Peyer's patch (tissue), 4 donors: ENCODE measurements at regions not wholly inside any gene's neighbourhood (a gene's known extent, or its start where the extent isn't known, plus 50 kb on each side); places are given as distances from the start of the nearest gene placed in this dataset.

ENCODE experiments used
- DNase-seq, 3 donors: peaks; one replicate each; pipeline ENCODE4 v3.0.0-alpha.2; 2017 to 2019
- H3K27ac ChIP-seq, 4 donors: fragments of 200-600 bp; sonication (generic); one replicate each; pipeline ENCODE4 v1.5.1; 2016 to 2019
- H3K27me3 ChIP-seq, 2 donors: fragments of 200-600 bp; sonication (generic); one replicate each; pipeline ENCODE4 v1.5.1; 2019
- H3K36me3 ChIP-seq, 3 donors: fragments of 200-600 bp; sonication (generic); one replicate each; pipeline ENCODE4 v1.5.1; 2016 to 2019
- H3K4me1 ChIP-seq, 4 donors: fragments of 200-600 bp; sonication (generic); one replicate each; pipeline ENCODE4 v1.5.1; 2016 to 2019
- H3K4me3 ChIP-seq, 4 donors: fragments of 200-600 bp; sonication (generic); 1 replicate in 3 of 4; 2 replicates in 1 of 4; pipeline ENCODE4 v1.5.1; 2016 to 2019; ENCODE audit warnings: mild to moderate bottlenecking in 1 of 4
- H3K9me3 ChIP-seq, 4 donors: fragments of 200-600 bp; sonication (generic); one replicate each; pipeline ENCODE4 v1.5.1; 2016 to 2019; ENCODE audit warnings: mild to moderate bottlenecking in 1 of 4
- POLR2A ChIP-seq, 2 donors: fragments of 450-650 bp; IDR thresholded peaks; one replicate each; pipeline ENCODE4 v1.5.1; 2017; ENCODE audit warnings: antibody characterized with exemption in 2 of 2, mild to moderate bottlenecking in 2 of 2, moderate library complexity in 2 of 2
- TF ChIP-seq, protein P1 (sequence below), 6 experiments: fragments of 450-650 bp in 4 of 6; fragments of 200-600 bp in 2 of 6; sonication (generic) in 1 of 6; IDR thresholded peaks; one replicate each; pipeline ENCODE4 v1.5.1; 2017 to 2019; ENCODE audit warnings: antibody characterized with exemption in 6 of 6, mild to moderate bottlenecking in 3 of 6, moderate library complexity in 1 of 6

DNA sequence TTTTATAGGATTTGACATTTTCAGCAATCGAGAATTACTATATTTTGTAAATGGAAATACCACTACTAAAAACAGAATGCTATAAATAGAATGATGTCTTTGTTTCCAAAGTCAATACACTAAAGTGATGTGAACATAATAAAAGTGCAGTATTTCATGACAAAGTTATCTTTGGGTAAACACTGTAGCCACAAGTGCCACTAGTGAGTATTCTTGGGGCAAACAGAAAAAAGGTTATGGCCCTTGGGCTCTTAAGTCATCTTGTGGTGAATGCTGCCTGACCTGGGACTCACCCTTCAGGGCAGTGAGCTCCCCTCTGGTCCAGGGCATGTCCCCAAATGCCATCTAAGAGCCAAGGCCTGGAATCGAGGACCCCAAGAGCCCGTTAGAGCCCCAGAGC is 99.2 kb upstream of the KYNU start:
- Histone ChIP-seq H3K4me3 (no peak overlapping the region), H3K9me3 (no peaks in the 10 kb centered on the region), H3K27me3 (no peaks in the 10 kb centered on the region), H3K36me3 (no peaks in the 10 kb centered on the region), H3K4me1 (no peaks in the 10 kb centered on the region), H3K27ac (no peak overlapping the region)
- TF ChIP-seq, protein P1, sequence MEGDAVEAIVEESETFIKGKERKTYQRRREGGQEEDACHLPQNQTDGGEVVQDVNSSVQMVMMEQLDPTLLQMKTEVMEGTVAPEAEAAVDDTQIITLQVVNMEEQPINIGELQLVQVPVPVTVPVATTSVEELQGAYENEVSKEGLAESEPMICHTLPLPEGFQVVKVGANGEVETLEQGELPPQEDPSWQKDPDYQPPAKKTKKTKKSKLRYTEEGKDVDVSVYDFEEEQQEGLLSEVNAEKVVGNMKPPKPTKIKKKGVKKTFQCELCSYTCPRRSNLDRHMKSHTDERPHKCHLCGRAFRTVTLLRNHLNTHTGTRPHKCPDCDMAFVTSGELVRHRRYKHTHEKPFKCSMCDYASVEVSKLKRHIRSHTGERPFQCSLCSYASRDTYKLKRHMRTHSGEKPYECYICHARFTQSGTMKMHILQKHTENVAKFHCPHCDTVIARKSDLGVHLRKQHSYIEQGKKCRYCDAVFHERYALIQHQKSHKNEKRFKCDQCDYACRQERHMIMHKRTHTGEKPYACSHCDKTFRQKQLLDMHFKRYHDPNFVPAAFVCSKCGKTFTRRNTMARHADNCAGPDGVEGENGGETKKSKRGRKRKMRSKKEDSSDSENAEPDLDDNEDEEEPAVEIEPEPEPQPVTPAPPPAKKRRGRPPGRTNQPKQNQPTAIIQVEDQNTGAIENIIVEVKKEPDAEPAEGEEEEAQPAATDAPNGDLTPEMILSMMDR (IDR thresholded peaks at IDR 0.05): no peak
- no peak for TF ChIP-seq POLR2A (IDR thresholded peaks at IDR 0.05)
- no peak for DNase-seq

DNA sequence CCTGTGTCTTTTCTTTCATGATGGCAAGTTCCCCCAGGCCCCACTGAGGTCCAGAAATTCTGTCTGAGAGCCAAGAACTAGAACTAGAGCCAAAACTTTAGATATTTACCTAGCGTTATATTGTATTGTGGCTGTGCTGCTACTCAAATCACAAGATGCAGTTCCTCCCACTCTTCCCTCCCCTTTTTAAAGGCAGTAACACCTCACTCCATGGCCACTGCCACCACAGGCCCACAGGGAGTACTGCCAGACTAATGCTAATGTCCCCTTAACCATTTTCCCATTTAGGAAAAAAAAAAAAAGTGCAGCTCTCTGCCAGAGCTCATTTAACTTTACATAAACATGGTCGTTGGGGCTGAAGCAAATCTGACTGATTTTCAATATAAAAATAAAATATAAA is 99.7 kb upstream of the KYNU start:
- no peak overlapping the region for H3K4me3 ChIP-seq
- H3K27me3 ChIP-seq: no peaks in the 10 kb centered on the region
- H3K27ac ChIP-seq: no peak overlapping the region
- no peak for DNase-seq
- H3K4me1 ChIP-seq: no peaks in the 10 kb centered on the region
- no peaks in the 10 kb centered on the region for H3K36me3 ChIP-seq
- TF ChIP-seq, protein P1 (IDR thresholded peaks at IDR 0.05): no peak
- TF ChIP-seq POLR2A (IDR thresholded peaks at IDR 0.05): no peak
- no peaks in the 10 kb centered on the region for H3K9me3 ChIP-seq

GRCh38 chr2:142769761-142770160 is 107.7 kb upstream of the KYNU start:
- Histone ChIP-seq H3K27me3 (no peaks in the 10 kb centered on the region), H3K4me1 (no peaks in the 10 kb centered on the region), H3K36me3 (no peaks in the 10 kb centered on the region), H3K4me3 (no peak overlapping the region), H3K27ac (no peak overlapping the region), H3K9me3 (no peaks in the 10 kb centered on the region)
- TF ChIP-seq, protein P1 (IDR thresholded peaks at IDR 0.05): no peak
- TF ChIP-seq POLR2A (IDR thresholded peaks at IDR 0.05): no peak
- DNase-seq: no peak

DNA sequence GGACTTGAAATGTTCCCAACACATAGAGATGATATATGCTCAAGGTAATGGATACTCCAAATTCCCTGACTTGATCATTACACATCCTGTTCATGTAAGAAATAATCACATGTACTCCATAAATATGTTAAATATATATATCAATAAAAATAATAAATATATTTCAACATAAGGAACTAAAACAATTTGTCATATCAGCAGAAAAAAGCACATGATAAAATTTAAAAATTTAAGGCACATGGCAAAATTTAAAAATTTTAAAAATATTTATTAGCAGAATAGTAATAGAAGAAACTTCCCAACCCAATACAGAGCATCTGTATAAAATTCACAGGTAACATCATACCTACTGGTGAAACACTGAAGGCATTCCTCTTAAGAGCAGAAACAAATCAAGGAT is 109.6 kb upstream of the KYNU start:
- no peak overlapping the region for H3K27ac ChIP-seq
- DNase-seq: no peak
- no peaks in the 10 kb centered on the region for H3K27me3 ChIP-seq
- no peak overlapping the region for H3K4me3 ChIP-seq
- H3K36me3 ChIP-seq: no peaks in the 10 kb centered on the region
- H3K4me1 ChIP-seq: no peaks in the 10 kb centered on the region
- TF ChIP-seq, protein P1 (IDR thresholded peaks at IDR 0.05): no peak
- TF ChIP-seq POLR2A (IDR thresholded peaks at IDR 0.05): no peak
- H3K9me3 ChIP-seq: no peaks in the 10 kb centered on the region

DNA sequence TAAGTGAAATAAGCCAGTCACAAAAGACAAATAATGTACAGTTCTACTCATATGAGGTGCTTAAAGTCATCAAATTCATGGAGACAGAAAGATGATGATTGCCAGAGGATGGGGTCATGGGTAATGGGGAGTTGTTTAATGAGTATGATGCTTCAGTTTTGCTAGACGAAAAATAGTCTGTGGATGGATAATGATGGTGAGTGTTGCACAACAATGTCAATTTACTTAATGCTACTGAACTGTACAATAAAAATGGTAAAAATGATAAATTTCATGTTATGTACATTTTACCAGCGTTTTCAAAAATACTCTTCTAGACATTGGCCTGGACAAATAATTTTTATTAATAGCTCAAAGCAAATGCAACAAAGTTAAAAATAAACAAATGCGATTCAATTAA is 118.5 kb upstream of the KYNU start:
- H3K36me3 ChIP-seq: no peaks in the 10 kb centered on the region
- DNase-seq: no peak
- no peaks in the 10 kb centered on the region for H3K4me1 ChIP-seq
- no peak for TF ChIP-seq POLR2A (IDR thresholded peaks at IDR 0.05)
- TF ChIP-seq, protein P1 (IDR thresholded peaks at IDR 0.05): no peak
- no peak overlapping the region for H3K27ac ChIP-seq
- H3K27me3 ChIP-seq: no peaks in the 10 kb centered on the region
- no peaks in the 10 kb centered on the region for H3K9me3 ChIP-seq
- no peak overlapping the region for H3K4me3 ChIP-seq

DNA sequence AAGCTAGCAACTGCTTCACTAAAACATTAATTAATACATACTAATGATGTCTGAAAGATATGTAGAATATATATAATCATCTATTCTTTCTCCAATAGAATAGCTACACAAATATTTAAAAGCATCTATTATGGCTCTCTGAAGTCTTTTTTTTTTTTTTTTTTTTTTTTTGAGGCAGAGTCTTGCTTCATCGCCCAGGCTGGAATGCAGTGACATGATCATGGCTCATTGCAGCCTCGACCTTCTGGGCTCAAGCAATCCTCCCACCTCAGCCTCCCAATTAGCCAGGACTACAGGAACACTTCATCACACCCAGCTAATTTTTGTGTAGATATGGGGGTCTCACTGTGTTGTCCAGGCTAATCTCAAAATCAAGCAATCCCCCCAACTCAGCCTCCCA is 120.4 kb upstream of the KYNU start:
- no peaks in the 10 kb centered on the region for H3K4me1 ChIP-seq
- TF ChIP-seq, protein P1 (IDR thresholded peaks at IDR 0.05): no peak
- no peak for TF ChIP-seq POLR2A (IDR thresholded peaks at IDR 0.05)
- no peak overlapping the region for H3K4me3 ChIP-seq
- H3K27ac ChIP-seq: no peak overlapping the region
- H3K36me3 ChIP-seq: no peaks in the 10 kb centered on the region
- H3K9me3 ChIP-seq: no peaks in the 10 kb centered on the region
- DNase-seq: no peak
- no peaks in the 10 kb centered on the region for H3K27me3 ChIP-seq
